ENCODE measurements at regions not wholly inside any gene's neighbourhood (a gene's known extent, or its start where the extent isn't known, plus 50 kb on each side); places are given as distances from the start of the nearest gene placed in this dataset.

GRCh38 chr16:9316008-9316407 lies 224.6 kb downstream of the HAPSTR1 start:
- ATAC-seq = no peak
- H3K9me3 ChIP-seq (replicated peaks; ENCODE audit: control insufficient read depth, insufficient read depth, low read depth, low read length) = no peaks in the 10 kb centered on the region

GRCh38 chr16:9316615-9317014 lies 225.2 kb downstream of the HAPSTR1 start:
- Histone ChIP-seq H3K27ac (ENCODE audit: extremely low read depth, low read depth, low read length) (no peak overlapping the region), H3K36me3 (ENCODE audit: control insufficient read depth, insufficient read depth, low read length) (no peaks in the 10 kb centered on the region), H2AFZ (ENCODE audit: low read depth, low read length) (no peak overlapping the region), H4K20me1 (replicated peaks; ENCODE audit: control insufficient read depth, insufficient read depth, low read length) (no peaks in the 10 kb centered on the region), H3K9me3 (replicated peaks; ENCODE audit: control insufficient read depth, insufficient read depth, low read depth, low read length) (no peaks in the 10 kb centered on the region), H3K9ac (ENCODE audit: insufficient read depth in 1 of 2, low read depth in 2 of 2, low read length in 2 of 2) (no peak overlapping the region), H3K4me3 (no peak overlapping the region), H3K4me1 (replicated peaks in 1 of 2; ENCODE audit: control insufficient read depth in 2 of 2, insufficient read depth in 2 of 2, low read length in 2 of 2) (no peaks in the 10 kb centered on the region), H3K27me3 (ENCODE audit: control insufficient read depth in 2 of 2, insufficient read depth in 2 of 2, low read length in 2 of 2) (no peaks in the 10 kb centered on the region), H3K4me2 (ENCODE audit: insufficient read depth, low read length) (no peak overlapping the region), H3K9me1 (ENCODE audit: control insufficient read depth, insufficient read depth, low read length) (no peaks in the 10 kb centered on the region), H3K79me2 (ENCODE audit: control insufficient read depth, insufficient read depth, low read length) (no peaks in the 10 kb centered on the region)
- ATAC-seq (no peak), FAIRE-seq (no peak), DNase-seq (ENCODE audit: extremely low read depth in 1 of 4, low spot score in 3 of 4) (no peak)
- WGBS (ENCODE audit: insufficient coverage, low coverage, missing lambda C conversion rate) = 0% methylated on average over 2 of the region's 2 CpGs
- ChIA-PET CTCF (ENCODE audit: low intra/inter-chr PET ratio) (no interaction called here), POLR2A (no interaction called here)
- in situ Hi-C loops (cut with MboI) (no loop called here), intact Hi-C loops (cut with micrococcal nuclease) (no loop called here)
- BruUV-seq (replicated peaks) = no TSS peak
- TF ChIP-seq POLR3A (IDR thresholded peaks at IDR 0.05; ENCODE audit: borderline replicate concordance, extremely low read depth, insufficient read depth, insufficient read length) (no peak), MAFK (IDR thresholded peaks at IDR 0.05; ENCODE audit: low read length) (no peak), NR3C1 (CRISPR knock-in tag; IDR thresholded peaks at IDR 0.05) (no peak), CBFA2T3 (IDR thresholded peaks at IDR 0.05) (no peak), KAT8 (IDR thresholded peaks at IDR 0.05; ENCODE audit: low read depth) (no peak), RBM25 (IDR thresholded peaks at IDR 0.05; ENCODE audit: low read depth, low read length, severe bottlenecking) (no peak), KLF13 (tag; IDR thresholded peaks at IDR 0.05; ENCODE audit: borderline replicate concordance, low read depth) (no peak), TGIF2 (CRISPR knock-in tag; IDR thresholded peaks at IDR 0.05) (no peak)
- TF ChIP-seq, protein P1, sequence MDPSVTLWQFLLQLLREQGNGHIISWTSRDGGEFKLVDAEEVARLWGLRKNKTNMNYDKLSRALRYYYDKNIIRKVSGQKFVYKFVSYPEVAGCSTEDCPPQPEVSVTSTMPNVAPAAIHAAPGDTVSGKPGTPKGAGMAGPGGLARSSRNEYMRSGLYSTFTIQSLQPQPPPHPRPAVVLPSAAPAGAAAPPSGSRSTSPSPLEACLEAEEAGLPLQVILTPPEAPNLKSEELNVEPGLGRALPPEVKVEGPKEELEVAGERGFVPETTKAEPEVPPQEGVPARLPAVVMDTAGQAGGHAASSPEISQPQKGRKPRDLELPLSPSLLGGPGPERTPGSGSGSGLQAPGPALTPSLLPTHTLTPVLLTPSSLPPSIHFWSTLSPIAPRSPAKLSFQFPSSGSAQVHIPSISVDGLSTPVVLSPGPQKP (CRISPR knock-in tag; IDR thresholded peaks at IDR 0.05) = no peak
- TF ChIP-seq, protein P2, sequence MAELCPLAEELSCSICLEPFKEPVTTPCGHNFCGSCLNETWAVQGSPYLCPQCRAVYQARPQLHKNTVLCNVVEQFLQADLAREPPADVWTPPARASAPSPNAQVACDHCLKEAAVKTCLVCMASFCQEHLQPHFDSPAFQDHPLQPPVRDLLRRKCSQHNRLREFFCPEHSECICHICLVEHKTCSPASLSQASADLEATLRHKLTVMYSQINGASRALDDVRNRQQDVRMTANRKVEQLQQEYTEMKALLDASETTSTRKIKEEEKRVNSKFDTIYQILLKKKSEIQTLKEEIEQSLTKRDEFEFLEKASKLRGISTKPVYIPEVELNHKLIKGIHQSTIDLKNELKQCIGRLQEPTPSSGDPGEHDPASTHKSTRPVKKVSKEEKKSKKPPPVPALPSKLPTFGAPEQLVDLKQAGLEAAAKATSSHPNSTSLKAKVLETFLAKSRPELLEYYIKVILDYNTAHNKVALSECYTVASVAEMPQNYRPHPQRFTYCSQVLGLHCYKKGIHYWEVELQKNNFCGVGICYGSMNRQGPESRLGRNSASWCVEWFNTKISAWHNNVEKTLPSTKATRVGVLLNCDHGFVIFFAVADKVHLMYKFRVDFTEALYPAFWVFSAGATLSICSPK (IDR thresholded peaks at IDR 0.05; ENCODE audit: borderline replicate concordance) = no peak
- TF ChIP-seq, protein P3, sequence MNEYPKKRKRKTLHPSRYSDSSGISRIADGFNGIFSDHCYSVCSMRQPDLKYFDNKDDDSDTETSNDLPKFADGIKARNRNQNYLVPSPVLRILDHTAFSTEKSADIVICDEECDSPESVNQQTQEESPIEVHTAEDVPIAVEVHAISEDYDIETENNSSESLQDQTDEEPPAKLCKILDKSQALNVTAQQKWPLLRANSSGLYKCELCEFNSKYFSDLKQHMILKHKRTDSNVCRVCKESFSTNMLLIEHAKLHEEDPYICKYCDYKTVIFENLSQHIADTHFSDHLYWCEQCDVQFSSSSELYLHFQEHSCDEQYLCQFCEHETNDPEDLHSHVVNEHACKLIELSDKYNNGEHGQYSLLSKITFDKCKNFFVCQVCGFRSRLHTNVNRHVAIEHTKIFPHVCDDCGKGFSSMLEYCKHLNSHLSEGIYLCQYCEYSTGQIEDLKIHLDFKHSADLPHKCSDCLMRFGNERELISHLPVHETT (CRISPR knock-in tag; conservative IDR thresholded peaks at IDR 0.05 in 1 of 2, IDR thresholded peaks at IDR 0.05 in 1 of 2) = no peak

More at GRCh38 chr16:9316008-9316407, 224.6 kb downstream of the HAPSTR1 start:
- no peak overlapping the region for H3K27ac ChIP-seq (ENCODE audit: extremely low read depth, low read depth, low read length)
- no peak overlapping the region for H3K9ac ChIP-seq (ENCODE audit: insufficient read depth in 1 of 2, low read depth in 2 of 2, low read length in 2 of 2)
- H3K27me3 ChIP-seq (ENCODE audit: control insufficient read depth in 2 of 2, insufficient read depth in 2 of 2, low read length in 2 of 2) = no peaks in the 10 kb centered on the region
- no peak for FAIRE-seq
- H2AFZ ChIP-seq (ENCODE audit: low read depth, low read length) = no peak overlapping the region
- H3K36me3 ChIP-seq (ENCODE audit: control insufficient read depth, insufficient read depth, low read length) = no peaks in the 10 kb centered on the region
- ChIA-PET CTCF (ENCODE audit: low intra/inter-chr PET ratio) (no interaction called here), POLR2A (no interaction called here)
- TF ChIP-seq GATA2 (CRISPR knock-in tag; IDR thresholded peaks at IDR 0.05) = no peak
- TF ChIP-seq RAD21 (CRISPR knock-in tag; conservative IDR thresholded peaks at IDR 0.05 in 1 of 2, IDR thresholded peaks at IDR 0.05 in 1 of 2) = no peak
- TF ChIP-seq GABPB2 (CRISPR knock-in tag; conservative IDR thresholded peaks at IDR 0.05) = no peak
- DNase-seq (ENCODE audit: extremely low read depth in 1 of 4, low spot score in 3 of 4) = no peak
- H4K20me1 ChIP-seq (replicated peaks; ENCODE audit: control insufficient read depth, insufficient read depth, low read length) = no peaks in the 10 kb centered on the region
- H3K9me1 ChIP-seq (ENCODE audit: control insufficient read depth, insufficient read depth, low read length) = no peaks in the 10 kb centered on the region
- intact Hi-C loops (cut with micrococcal nuclease) = no loop called here
- no peaks in the 10 kb centered on the region for H3K4me1 ChIP-seq (replicated peaks in 1 of 2; ENCODE audit: control insufficient read depth in 2 of 2, insufficient read depth in 2 of 2, low read length in 2 of 2)
- H3K4me2 ChIP-seq (ENCODE audit: insufficient read depth, low read length) = no peak overlapping the region
- no TSS peak for BruUV-seq (replicated peaks)
- in situ Hi-C loops (cut with MboI) = no loop called here
- no peaks in the 10 kb centered on the region for H3K79me2 ChIP-seq (ENCODE audit: control insufficient read depth, insufficient read depth, low read length)
- H3K4me3 ChIP-seq = no peak overlapping the region
